ENCODE measurements at regions not wholly inside any gene's neighbourhood (a gene's known extent, or its start where the extent isn't known, plus 50 kb on each side); places are given as distances from the start of the nearest gene placed in this dataset.

DNA sequence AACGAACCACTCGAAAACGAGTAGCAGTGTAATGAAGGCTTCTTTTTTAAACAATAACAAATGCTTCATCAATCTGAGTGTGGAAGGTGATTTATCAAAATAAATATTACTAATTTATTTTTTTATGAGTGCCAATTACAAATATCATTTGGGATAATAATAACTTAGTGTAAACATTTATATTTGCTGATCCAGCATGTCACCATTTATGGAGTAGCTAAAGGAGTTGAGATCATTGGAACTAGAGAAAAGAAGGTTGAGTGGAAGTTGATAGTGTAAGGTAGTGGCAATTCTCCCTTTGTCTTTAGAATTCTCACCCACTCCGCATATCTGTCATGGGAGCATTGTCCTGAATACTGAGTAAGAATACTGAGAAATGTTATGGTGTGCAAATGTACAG lies 67.1 kb upstream of the KIF26B start:
- no peaks in the 10 kb centered on the region for H3K36me3 ChIP-seq

DNA sequence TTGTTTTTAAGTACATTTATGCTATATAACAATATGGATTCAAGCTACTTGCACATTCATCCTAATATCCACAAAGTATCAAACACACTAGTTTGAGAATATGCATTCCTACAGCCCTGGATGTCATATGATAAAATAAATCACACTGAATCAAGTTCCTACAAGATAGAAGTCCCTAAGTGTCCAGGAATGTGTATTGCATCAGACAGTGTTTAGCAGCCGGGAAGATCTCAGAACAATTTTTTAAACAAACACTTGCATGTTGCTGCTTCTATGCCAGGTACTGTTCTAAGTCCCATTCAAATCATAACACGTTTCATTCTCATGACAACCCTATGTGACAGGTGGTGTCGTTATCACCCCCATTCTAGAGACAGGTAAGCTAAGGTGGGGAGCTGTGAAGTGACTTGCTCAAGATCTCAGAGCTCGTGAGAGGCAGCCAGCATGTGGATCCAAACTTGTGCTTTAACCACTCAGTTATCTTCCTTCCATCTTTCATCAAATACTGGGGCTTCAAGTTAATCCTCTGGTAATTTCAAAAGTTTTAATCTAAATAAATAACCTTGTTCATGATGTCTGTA lies 68.3 kb upstream of the KIF26B start:
- H3K27ac ChIP-seq: no peak overlapping the region

More for the DNA sequence above, 67.1 kb upstream of the KIF26B start:
- Histone ChIP-seq H3K9me3 (no peaks in the 10 kb centered on the region), H3K27me3 (no peaks in the 10 kb centered on the region), H3K4me3 (no peak overlapping the region), H3K4me1 (no peaks in the 10 kb centered on the region), H3K27ac (no peak overlapping the region)
- no peak for DNase-seq
- no peak for TF ChIP-seq POLR2A (IDR thresholded peaks at IDR 0.05)
- no peak for TF ChIP-seq CTCF (IDR thresholded peaks at IDR 0.05)

DNA sequence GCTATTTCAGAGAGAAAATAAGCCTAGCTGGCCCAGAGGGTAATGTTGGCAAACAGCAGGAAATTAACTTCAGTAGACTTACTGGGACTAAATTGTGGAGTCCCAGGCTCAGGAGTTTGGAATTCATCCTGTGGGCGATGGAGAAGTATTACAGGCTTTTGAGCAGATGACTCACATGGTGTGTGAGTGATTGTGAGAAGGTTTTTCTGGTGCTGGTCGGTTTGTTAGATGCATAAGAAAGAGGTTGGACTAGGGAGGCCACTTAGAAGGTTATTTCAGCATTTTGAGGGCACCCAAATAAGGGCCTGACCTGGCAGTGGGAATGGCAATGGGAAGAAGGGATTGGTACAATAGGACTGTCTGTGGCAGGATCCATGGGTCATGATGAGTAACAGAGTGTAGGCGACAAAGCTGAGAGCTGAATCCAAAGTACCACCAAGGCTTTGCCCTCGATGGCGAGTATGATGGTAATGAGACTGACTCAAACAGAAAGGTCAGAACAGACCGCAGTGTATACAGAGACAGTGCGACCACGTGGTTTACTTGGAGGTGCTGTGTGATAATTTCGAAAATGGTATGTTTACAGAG lies 69.2 kb upstream of the KIF26B start:
- H3K4me1 ChIP-seq: no peaks in the 10 kb centered on the region

More for the DNA sequence above, 68.3 kb upstream of the KIF26B start:
- no peak overlapping the region for H3K4me3 ChIP-seq
- TF ChIP-seq CTCF (IDR thresholded peaks at IDR 0.05) (no peak), POLR2A (IDR thresholded peaks at IDR 0.05) (no peak)
- no peaks in the 10 kb centered on the region for H3K36me3 ChIP-seq
- H3K9me3 ChIP-seq: no peaks in the 10 kb centered on the region
- no peak for DNase-seq
- no peaks in the 10 kb centered on the region for H3K4me1 ChIP-seq
- H3K27me3 ChIP-seq: no peaks in the 10 kb centered on the region

DNA sequence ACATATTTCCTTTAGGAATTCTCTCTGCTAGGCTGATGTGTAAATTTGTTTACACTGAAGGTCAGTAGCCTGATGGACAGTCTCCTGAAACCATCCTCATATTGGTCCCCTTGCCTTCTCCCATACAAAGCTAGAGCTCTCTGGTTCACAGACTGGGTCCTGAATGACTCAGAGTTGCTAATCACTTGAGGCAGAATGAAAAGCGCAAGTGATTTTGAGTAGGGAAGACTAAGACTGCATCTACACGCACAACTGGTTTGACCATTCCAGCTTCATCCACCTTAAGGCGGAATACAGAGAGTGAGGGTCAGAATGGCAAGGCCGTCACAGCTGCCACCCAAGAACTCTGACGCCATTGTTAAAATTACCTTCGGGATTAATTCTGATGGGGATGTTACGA lies 70.2 kb upstream of the KIF26B start:
- no peaks in the 10 kb centered on the region for H3K36me3 ChIP-seq
- no peaks in the 10 kb centered on the region for H3K27me3 ChIP-seq
- H3K4me3 ChIP-seq: no peak overlapping the region
- H3K9me3 ChIP-seq: no peaks in the 10 kb centered on the region
- H3K4me1 ChIP-seq: no peaks in the 10 kb centered on the region
- TF ChIP-seq POLR2A (IDR thresholded peaks at IDR 0.05) (no peak), CTCF (IDR thresholded peaks at IDR 0.05) (no peak)
- no peak for DNase-seq
- no peak overlapping the region for H3K27ac ChIP-seq

More for the DNA sequence above, 69.2 kb upstream of the KIF26B start:
- TF ChIP-seq POLR2A (IDR thresholded peaks at IDR 0.05) (no peak), CTCF (IDR thresholded peaks at IDR 0.05) (no peak)
- Histone ChIP-seq H3K27me3 (no peaks in the 10 kb centered on the region), H3K9me3 (no peaks in the 10 kb centered on the region), H3K4me3 (no peak overlapping the region), H3K27ac (no peak overlapping the region), H3K36me3 (no peaks in the 10 kb centered on the region)
- no peak for DNase-seq

- Histone ChIP-seq H3K27me3 (no peaks in the 10 kb centered on the region), H3K27ac (no peak overlapping the region), H3K36me3 (no peaks in the 10 kb centered on the region), H3K4me1 (no peaks in the 10 kb centered on the region), H3K4me3 (no peak overlapping the region), H3K9me3 (no peaks in the 10 kb centered on the region)
- no peak for DNase-seq
- peak in 4 of 6 experiments; percentile 46 to 58 (median 54) for TF ChIP-seq CTCF (IDR thresholded peaks at IDR 0.05)
- TF ChIP-seq POLR2A (IDR thresholded peaks at IDR 0.05): no peak
Observed at GRCh38 chr1:245079021-245079609, 75.7 kb upstream of the KIF26B start.

Data from Peyer's patch (tissue), 4 donors.